ENCODE measurements at regions not wholly inside any gene's neighbourhood (a gene's known extent, or its start where the extent isn't known, plus 50 kb on each side); places are given as distances from the start of the nearest gene placed in this dataset.

DNA sequence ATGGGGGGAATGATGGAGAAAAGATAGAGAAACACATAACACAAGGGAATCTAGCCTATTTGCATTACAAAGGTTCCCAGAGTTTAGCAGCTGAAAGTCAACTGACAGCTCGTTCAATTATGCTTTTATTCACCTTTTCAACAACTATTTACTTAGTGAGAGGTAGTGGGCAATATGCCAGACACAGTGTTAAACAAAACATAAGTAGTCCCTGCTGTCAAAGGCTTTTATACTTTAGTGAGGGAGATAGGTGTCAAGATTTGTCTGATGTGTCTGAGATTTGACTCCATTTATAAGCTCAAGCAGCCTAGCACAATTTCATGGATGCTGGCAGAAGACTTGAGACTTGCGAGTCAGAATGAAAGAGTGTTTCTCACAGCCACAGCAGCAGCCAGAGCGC lies 549.0 kb upstream of the VSTM2A start:
- ATAC-seq = no peak
- TF ChIP-seq ZNF565 (CRISPR knock-in tag; conservative IDR thresholded peaks at IDR 0.05; ENCODE audit: low read depth) = no peak
- no peak for TF ChIP-seq RARB (CRISPR knock-in tag; IDR thresholded peaks at IDR 0.05)
- TF ChIP-seq GLIS3 (CRISPR knock-in tag; IDR thresholded peaks at IDR 0.05) = no peak
- TF ChIP-seq ZNF8 (CRISPR knock-in tag; IDR thresholded peaks at IDR 0.05) = no peak
- no peak for TF ChIP-seq ZNF70 (CRISPR knock-in tag; IDR thresholded peaks at IDR 0.05)
- TF ChIP-seq, protein P1, sequence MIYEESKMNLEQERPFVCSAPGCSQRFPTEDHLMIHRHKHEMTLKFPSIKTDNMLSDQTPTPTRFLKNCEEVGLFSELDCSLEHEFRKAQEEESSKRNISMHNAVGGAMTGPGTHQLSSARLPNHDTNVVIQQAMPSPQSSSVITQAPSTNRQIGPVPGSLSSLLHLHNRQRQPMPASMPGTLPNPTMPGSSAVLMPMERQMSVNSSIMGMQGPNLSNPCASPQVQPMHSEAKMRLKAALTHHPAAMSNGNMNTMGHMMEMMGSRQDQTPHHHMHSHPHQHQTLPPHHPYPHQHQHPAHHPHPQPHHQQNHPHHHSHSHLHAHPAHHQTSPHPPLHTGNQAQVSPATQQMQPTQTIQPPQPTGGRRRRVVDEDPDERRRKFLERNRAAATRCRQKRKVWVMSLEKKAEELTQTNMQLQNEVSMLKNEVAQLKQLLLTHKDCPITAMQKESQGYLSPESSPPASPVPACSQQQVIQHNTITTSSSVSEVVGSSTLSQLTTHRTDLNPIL (CRISPR knock-in tag; IDR thresholded peaks at IDR 0.05; ENCODE audit: low read depth) = no peak
- TF ChIP-seq ZC3H10 (CRISPR knock-in tag; IDR thresholded peaks at IDR 0.05) = no peak
- TF ChIP-seq ZFP30 (CRISPR knock-in tag; IDR thresholded peaks at IDR 0.05) = no peak
- TF ChIP-seq TCF4 (CRISPR knock-in tag; IDR thresholded peaks at IDR 0.05; ENCODE audit: borderline replicate concordance) = no peak
- TF ChIP-seq PPARA (CRISPR knock-in tag; IDR thresholded peaks at IDR 0.05; ENCODE audit: borderline replicate concordance) = no peak

DNA sequence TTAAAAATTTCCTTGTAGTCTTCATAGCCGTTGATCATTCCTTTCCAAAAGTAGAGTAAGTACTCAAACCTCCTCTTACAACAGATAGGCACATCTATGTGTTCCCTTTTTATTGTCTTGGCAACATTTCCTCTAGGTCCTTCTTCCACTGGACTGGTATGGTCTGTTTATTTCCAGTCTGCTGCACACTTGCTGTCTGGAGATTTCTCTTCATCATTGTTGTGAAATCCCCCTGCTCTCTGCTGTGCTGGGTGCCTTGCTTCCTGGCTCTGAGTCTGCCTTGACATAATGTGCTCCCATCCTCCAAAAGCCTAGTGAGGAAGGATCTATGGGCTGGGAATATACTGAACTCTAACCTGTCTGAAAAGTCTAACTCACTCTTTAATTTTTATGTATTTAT lies 545.3 kb upstream of the VSTM2A start:
- ATAC-seq = no peak
- no peak for TF ChIP-seq PATZ1 (CRISPR knock-in tag; IDR thresholded peaks at IDR 0.05; ENCODE audit: borderline replicate concordance)
- no peak for TF ChIP-seq ZNF70 (CRISPR knock-in tag; IDR thresholded peaks at IDR 0.05)
- no peak for TF ChIP-seq SNAI2 (CRISPR knock-in tag; IDR thresholded peaks at IDR 0.05)
- TF ChIP-seq TOX (CRISPR knock-in tag; IDR thresholded peaks at IDR 0.05; ENCODE audit: borderline replicate concordance) = no peak
- no peak for TF ChIP-seq TSHZ2 (CRISPR knock-in tag; IDR thresholded peaks at IDR 0.05)
- TF ChIP-seq, protein P2, sequence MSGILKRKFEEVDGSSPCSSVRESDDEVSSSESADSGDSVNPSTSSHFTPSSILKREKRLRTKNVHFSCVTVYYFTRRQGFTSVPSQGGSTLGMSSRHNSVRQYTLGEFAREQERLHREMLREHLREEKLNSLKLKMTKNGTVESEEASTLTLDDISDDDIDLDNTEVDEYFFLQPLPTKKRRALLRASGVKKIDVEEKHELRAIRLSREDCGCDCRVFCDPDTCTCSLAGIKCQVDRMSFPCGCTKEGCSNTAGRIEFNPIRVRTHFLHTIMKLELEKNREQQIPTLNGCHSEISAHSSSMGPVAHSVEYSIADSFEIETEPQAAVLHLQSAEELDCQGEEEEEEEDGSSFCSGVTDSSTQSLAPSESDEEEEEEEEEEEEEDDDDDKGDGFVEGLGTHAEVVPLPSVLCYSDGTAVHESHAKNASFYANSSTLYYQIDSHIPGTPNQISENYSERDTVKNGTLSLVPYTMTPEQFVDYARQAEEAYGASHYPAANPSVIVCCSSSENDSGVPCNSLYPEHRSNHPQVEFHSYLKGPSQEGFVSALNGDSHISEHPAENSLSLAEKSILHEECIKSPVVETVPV (CRISPR knock-in tag; IDR thresholded peaks at IDR 0.05) = no peak
- TF ChIP-seq CSDC2 (CRISPR knock-in tag; IDR thresholded peaks at IDR 0.05) = no peak
- no peak for TF ChIP-seq GLIS3 (CRISPR knock-in tag; IDR thresholded peaks at IDR 0.05)

DNA sequence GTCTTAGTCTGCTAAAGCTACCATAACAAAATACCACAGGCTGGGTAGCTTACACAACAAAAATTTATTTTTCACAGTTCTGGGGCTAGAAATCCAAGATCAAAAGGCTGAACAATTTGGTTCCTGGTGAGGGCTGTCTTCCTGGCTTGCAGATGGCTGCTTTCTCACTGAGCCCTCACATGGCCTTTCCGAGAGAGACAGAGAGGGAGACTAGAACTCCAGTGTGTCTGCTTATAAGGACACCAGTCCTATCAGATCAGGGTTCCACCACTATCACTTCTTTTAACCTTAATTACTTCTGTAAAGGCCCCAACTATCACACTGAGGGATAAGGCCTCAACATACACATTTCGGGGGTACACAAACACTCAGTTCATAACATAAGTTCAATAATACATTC lies 527.4 kb upstream of the VSTM2A start:
- no peak for ATAC-seq
- TF ChIP-seq ZNF8 (CRISPR knock-in tag; IDR thresholded peaks at IDR 0.05) = no peak
- TF ChIP-seq PATZ1 (CRISPR knock-in tag; IDR thresholded peaks at IDR 0.05; ENCODE audit: borderline replicate concordance) = no peak
- TF ChIP-seq CSDC2 (CRISPR knock-in tag; IDR thresholded peaks at IDR 0.05) = no peak
- TF ChIP-seq, protein P2 (CRISPR knock-in tag; IDR thresholded peaks at IDR 0.05) = no peak
- no peak for TF ChIP-seq ZFP30 (CRISPR knock-in tag; IDR thresholded peaks at IDR 0.05)
- TF ChIP-seq, protein P1 (CRISPR knock-in tag; IDR thresholded peaks at IDR 0.05; ENCODE audit: low read depth) = no peak
- TF ChIP-seq ARNTL (CRISPR knock-in tag; IDR thresholded peaks at IDR 0.05; ENCODE audit: borderline replicate concordance, low read depth) = no peak
- TF ChIP-seq, protein P3, sequence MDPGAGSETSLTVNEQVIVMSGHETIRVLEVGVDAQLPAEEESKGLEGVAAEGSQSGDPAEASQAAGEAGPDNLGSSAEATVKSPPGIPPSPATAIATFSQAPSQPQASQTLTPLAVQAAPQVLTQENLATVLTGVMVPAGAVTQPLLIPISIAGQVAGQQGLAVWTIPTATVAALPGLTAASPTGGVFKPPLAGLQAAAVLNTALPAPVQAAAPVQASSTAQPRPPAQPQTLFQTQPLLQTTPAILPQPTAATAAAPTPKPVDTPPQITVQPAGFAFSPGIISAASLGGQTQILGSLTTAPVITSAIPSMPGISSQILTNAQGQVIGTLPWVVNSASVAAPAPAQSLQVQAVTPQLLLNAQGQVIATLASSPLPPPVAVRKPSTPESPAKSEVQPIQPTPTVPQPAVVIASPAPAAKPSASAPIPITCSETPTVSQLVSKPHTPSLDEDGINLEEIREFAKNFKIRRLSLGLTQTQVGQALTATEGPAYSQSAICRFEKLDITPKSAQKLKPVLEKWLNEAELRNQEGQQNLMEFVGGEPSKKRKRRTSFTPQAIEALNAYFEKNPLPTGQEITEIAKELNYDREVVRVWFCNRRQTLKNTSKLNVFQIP (CRISPR knock-in tag; IDR thresholded peaks at IDR 0.05; ENCODE audit: borderline replicate concordance, low read depth) = no peak
- no peak for TF ChIP-seq ZNF70 (CRISPR knock-in tag; IDR thresholded peaks at IDR 0.05)
- no peak for TF ChIP-seq ESRRG (CRISPR knock-in tag; IDR thresholded peaks at IDR 0.05)
- no peak for TF ChIP-seq BACH2 (CRISPR knock-in tag; IDR thresholded peaks at IDR 0.05; ENCODE audit: borderline replicate concordance)
- no peak for TF ChIP-seq GLIS3 (CRISPR knock-in tag; IDR thresholded peaks at IDR 0.05)
- no peak for TF ChIP-seq TOX (CRISPR knock-in tag; IDR thresholded peaks at IDR 0.05; ENCODE audit: borderline replicate concordance)
- TF ChIP-seq ZC3H10 (CRISPR knock-in tag; IDR thresholded peaks at IDR 0.05) = no peak
- no peak for TF ChIP-seq SNAI2 (CRISPR knock-in tag; IDR thresholded peaks at IDR 0.05)
- no peak for TF ChIP-seq PPARA (CRISPR knock-in tag; IDR thresholded peaks at IDR 0.05; ENCODE audit: borderline replicate concordance)
- no peak for TF ChIP-seq ZNF565 (CRISPR knock-in tag; conservative IDR thresholded peaks at IDR 0.05; ENCODE audit: low read depth)
- TF ChIP-seq TCF4 (CRISPR knock-in tag; IDR thresholded peaks at IDR 0.05; ENCODE audit: borderline replicate concordance) = no peak
